T-helper 22 cell (primary cell): ENCODE measurements at regions not wholly inside any gene's neighbourhood (a gene's known extent, or its start where the extent isn't known, plus 50 kb on each side); places are given as distances from the start of the nearest gene placed in this dataset.

Experiments used
- DNase-seq: peaks from one replicate; pipeline ENCODE4 v3.0.0-alpha.2; 2020; ENCODE audit warnings: low read depth

DNA sequence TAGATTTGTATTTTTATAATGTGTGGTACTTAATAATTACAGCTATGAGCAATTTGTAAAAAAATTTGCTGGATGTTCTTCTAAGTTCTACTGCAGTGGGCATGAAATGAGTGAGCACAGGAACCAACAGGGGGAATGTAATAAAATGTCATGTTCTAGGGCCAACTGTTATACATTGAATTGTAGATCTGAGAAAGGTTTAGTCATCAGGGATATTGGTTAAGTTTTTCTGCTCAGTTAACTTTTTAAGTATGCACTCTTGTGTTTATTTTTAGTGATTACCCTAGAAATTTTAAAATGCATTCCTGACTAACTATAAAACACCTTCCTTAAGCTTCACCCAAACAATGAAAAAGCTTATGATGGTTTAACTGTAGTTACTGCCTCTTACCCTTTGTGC lies 101.8 kb downstream of the CAND1 start:
- no peak for DNase-seq

DNA sequence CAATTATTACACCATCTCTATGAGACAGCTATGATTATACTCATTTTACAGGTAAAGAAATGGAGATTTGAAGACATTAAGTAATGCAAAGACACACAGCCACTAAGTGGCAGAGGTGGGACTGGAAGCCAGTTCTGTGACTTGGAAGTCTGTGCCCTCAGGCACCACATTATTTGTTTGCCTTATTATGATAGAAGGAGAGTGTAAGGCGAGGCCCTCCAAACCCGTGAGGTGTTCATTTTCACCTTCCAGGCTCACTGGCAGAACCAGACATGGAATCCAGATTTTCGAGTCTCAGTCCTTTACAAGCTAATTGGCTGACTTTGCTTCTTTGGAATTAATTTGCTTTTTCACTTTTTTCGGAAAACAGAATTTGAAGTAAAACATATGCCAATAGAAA lies 107.9 kb downstream of the CAND1 start:
- no peak for DNase-seq

GRCh38 chr12:67377541-67377940 lies 108.4 kb downstream of the CAND1 start:
- DNase-seq: no peak

- DNase-seq: no peak
Measured at GRCh38 chr12:67382241-67382871, 113.2 kb downstream of the CAND1 start.

- no peak for DNase-seq
Measured at GRCh38 chr12:67386869-67387565, 117.9 kb downstream of the CAND1 start.

GRCh38 chr12:67388331-67389138 lies 119.4 kb downstream of the CAND1 start:
- DNase-seq: no peak

GRCh38 chr12:67390273-67390672 lies 121.1 kb downstream of the CAND1 start:
- no peak for DNase-seq

- no peak for DNase-seq
Measured at GRCh38 chr12:67391034-67391433, 121.9 kb downstream of the CAND1 start.

DNA sequence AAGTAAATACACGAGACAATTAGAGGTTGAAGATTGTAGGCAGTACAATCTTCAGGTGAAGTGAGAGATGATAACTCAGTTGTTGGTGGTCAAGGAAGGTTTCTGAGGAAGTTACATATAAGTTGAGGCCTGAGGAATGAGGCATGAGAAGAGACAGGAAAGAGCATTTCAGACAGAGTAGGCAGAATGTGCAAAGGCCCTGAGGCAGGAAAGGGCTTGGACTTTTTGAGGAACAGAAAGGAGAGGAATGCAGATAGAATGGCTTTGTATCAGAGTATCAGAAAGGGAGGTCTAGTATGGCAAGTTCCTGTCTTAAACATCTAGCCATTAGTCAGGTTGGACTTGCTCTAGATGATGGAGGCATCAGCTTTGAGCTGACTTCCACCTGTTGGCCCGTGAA lies 122.5 kb downstream of the CAND1 start:
- DNase-seq: no peak

- DNase-seq: no peak
Measured at GRCh38 chr12:67394550-67394949, 125.4 kb downstream of the CAND1 start.

DNA sequence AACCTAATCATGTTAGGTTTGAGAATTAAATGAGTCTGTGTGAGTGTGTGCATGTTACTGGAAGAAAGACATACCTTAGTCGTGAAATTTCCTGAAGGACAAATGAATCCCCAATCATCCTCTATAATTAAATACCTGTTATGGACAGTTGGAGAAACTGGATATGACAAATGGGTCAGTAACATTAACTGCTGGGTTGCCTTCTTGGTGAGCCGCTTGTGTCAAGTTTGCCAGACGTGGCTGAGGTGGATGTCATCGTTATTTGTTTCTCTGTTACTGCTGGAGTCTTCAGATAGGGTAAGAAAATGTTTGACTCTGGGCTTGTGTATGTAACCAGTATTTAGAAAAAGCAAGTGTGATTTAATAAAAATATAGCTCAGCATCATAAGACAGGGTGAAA lies 131.6 kb downstream of the CAND1 start:
- no peak for DNase-seq

DNA sequence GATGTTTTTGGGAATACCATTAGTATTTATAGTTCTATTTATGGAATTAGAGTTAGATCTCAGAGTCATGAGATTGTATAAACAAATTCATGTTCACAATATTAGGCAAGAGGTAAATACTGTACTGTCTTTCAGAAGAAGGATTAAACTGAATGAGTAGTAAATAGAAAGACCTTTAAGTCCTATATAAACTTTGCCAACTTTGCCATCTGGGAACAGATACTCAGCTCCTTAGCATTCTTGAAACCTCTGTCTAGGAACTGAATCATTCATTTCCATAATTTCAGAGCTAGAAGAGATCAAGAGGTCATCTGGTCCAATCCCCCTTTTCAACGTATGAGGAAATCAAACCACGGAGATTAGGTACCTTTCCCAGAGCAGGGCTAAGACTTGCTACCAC lies 141.1 kb downstream of the CAND1 start:
- no peak for DNase-seq

- no peak for DNase-seq
Measured at GRCh38 chr12:67410667-67411067, 141.5 kb downstream of the CAND1 start.

DNA sequence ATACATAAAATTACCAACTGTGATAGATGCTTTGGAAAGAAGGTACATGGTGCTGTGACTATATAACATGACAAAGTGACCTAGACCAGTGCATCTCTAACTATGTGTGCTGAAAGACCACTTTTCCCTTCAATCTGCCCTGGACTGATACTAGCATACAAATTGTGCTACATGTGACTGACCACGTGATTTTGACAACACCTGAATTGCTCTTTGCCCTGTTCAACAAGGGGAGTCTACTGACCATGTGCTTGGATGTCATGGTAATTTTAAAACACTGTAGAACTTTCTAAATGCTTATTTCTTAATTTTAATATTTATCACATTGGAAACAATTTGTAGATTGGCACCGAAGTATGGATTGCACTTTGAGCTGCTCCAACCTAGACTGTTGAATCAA lies 142.4 kb downstream of the CAND1 start:
- DNase-seq: no peak

DNA sequence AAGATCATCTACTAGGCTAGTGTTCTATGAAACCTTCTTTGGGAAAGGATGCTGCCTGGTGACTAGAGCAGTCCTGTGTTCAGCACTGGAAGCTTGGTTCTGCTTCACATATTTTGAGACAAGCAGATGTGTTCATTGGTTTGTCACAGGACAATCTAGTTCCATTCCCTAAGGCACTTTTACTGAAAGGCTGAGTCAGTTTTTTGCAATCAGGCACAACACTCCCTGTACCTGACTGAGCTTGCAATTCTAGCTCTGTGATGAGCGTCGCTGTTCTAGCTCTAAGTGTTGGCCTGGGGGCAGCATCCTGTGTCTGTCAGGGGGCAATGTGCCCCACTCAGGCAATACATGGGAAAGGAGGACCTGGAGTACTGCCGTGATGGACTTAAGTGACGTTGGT lies 144.4 kb downstream of the CAND1 start:
- DNase-seq: no peak

GRCh38 chr12:67414011-67414715 lies 145.0 kb downstream of the CAND1 start:
- no peak for DNase-seq

GRCh38 chr12:67415473-67415872 lies 146.3 kb downstream of the CAND1 start:
- DNase-seq: no peak

GRCh38 chr12:67419810-67420209 lies 150.7 kb downstream of the CAND1 start:
- no peak for DNase-seq

DNA sequence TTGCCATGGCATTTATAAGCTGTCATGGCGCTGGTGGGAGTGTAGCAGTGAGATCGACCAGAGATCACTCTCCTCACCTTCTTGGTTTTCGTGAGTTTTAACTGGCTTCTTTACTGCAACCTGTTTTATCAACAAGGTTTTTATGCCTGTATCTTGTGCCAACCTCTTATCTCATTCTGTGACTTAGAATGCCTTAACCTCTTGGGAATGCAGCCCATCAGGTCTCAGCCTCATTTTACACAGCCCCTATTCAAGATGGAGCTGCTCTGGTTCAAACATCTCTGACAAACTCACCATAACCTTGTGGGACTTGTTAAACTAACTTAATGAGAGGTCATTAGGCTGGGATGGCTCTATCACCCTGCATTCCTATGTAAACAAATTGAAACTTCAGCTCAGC lies 151.3 kb downstream of the CAND1 start:
- DNase-seq: no peak

DNA sequence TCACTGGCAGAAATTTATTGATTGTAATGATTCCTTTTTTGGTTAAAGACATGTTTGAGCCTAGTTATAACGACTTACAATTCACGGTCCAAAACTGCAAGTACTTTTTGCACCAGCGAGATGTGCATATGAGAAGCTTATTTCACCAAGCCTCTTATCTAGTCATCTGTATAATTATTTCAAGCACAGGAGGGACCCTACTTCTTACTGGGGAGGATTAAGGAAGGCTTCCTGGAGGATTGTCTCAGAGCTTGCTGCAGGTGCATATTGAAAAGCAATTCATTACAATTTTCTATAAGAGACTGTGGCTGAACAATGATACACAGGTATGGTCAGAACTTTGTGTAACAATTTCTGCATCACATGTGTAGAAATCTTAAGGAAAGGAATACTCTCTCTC lies 152.9 kb downstream of the CAND1 start:
- DNase-seq: no peak

- DNase-seq: no peak
Measured at GRCh38 chr12:67424784-67425183, 155.6 kb downstream of the CAND1 start.

DNA sequence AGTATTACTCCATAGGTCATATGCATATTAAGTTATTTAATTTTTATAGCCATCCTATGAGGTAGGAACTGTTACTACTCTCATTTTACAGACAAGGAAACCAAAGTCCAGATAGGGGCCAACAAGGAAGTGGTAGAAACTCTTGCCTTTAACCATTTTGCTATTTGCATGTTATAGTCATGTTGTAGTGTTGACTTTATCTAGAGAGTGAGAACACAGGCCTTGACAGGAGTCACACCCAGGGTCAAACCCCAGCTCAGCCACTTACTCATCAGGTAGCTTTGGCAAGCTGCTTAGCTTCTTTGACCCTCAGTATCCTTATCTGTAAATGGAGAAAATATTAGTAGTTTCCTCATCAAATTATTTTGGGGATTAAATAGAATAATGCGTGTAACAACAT lies 156.2 kb downstream of the CAND1 start:
- no peak for DNase-seq

DNA sequence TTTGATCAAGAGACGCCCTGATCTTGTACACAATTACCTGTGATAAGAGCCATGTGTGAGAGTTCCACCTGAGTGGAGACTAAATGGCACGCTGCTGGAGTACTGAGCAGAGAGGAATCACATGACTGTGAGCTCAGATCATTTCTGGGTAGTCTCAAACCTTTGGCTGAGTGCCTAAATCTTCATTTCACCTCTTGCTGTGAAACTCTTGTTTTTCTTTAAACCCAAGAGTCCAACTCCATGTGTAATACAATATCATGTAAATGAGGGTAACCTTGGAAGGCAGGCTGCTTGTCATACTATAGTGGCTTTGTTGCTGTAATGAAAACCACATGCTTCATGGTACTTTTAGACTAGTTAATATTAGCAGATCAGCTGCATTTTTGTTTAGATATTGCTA lies 156.9 kb downstream of the CAND1 start:
- no peak for DNase-seq
